Body of pancreas (tissue), 4 donors: ENCODE measurements at regions not wholly inside any gene's neighbourhood (a gene's known extent, or its start where the extent isn't known, plus 50 kb on each side); places are given as distances from the start of the nearest gene placed in this dataset.

Experiments
- CTCF ChIP-seq, 7 experiments: fragments of 450-650 bp in 4 of 7; fragments of 200-600 bp in 3 of 7; sonication (generic) in 3 of 7; IDR thresholded peaks; one replicate each; pipeline ENCODE4 v1.5.1; 2016 to 2019; ENCODE audit warnings: antibody characterized with exemption in 7 of 7
- POLR2A ChIP-seq, 3 donors: fragments of 450-650 bp; IDR thresholded peaks; one replicate each; pipeline ENCODE4 v1.6.1; 2016; ENCODE audit warnings: antibody characterized with exemption in 3 of 3, mild to moderate bottlenecking in 2 of 3

DNA sequence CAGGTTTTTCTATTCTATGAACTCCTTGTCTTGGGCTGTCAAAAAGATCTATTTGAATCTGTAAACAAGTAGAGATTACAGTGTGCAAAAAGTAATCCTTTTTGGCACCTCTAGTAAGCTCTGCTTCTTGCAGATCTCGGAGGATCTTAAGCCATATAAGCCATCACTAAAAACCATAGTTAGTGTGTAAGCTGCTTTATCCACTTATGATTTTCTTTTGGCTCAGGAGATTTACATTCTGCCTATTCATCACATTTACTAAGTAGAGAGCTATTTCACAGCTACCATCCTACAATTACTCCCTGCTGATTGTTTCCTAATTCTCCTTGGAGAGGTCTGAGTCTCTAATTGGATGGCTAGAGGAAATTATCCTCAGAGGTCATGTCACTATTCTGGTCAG, 385.7 kb downstream of the AASDHPPT start:
- TF ChIP-seq POLR2A (IDR thresholded peaks at IDR 0.05), result no peak
- no peak for TF ChIP-seq CTCF (IDR thresholded peaks at IDR 0.05)
